OCI-LY7 (cell line): ENCODE measurements at regions not wholly inside any gene's neighbourhood (a gene's known extent, or its start where the extent isn't known, plus 50 kb on each side); places are given as distances from the start of the nearest gene placed in this dataset.

Experiments used
- CTCF ChIP-seq: fragments of 200-600 bp; sonication (generic); conservative IDR thresholded peaks from 2 replicates; pipeline ENCODE4 v1.5.1; 2014; ENCODE audit warnings: mild to moderate bottlenecking, antibody characterized with exemption, low read length, moderate library complexity, mixed read lengths
- EZH2phosphoT487 ChIP-seq: fragments of 200-600 bp; sonication (generic); IDR thresholded peaks from 2 replicates; pipeline ENCODE4 v1.6.1; 2018; ENCODE audit warnings: low read depth, borderline replicate concordance, mild to moderate bottlenecking, mixed run types, antibody characterized with exemption, low read length, moderate library complexity, mixed read lengths

GRCh38 chr1:4175566-4176405 lies 275.7 kb upstream of the C1orf174 start:
- no peak for TF ChIP-seq CTCF
- TF ChIP-seq EZH2phosphoT487 = no peak
